Spleen (tissue), 7 donors: ENCODE measurements at regions not wholly inside any gene's neighbourhood (a gene's known extent, or its start where the extent isn't known, plus 50 kb on each side); places are given as distances from the start of the nearest gene placed in this dataset.
A peak's percentile ranks its signal among the peaks of the same experiment; 100 is the strongest.

Source experiments
- CTCF ChIP-seq, 11 experiments: fragments of 200-600 bp in 7 of 11; fragments of 450-650 bp in 4 of 11; sonication (generic) in 4 of 11; IDR thresholded peaks in 8 of 11; conservative IDR thresholded peaks in 3 of 11; 1 replicate in 7 of 11; 2 replicates in 4 of 11; pipeline versions ENCODE4 v1.4.0 to v1.8.0; 2016 to 2021; ENCODE audit warnings: antibody characterized with exemption in 11 of 11, inconsistent platforms in 4 of 11, mild to moderate bottlenecking in 1 of 11
- POLR2A ChIP-seq, 3 donors: fragments of 450-650 bp; IDR thresholded peaks; one replicate each; pipeline ENCODE4 v1.5.1; 2017; ENCODE audit warnings: antibody characterized with exemption in 3 of 3, mild to moderate bottlenecking in 1 of 3
- POLR2AphosphoS5 ChIP-seq, 3 donors: sonication (generic); formaldehyde crosslinking; IDR thresholded peaks; one replicate each; pipeline ENCODE4 v1.5.1; 2017; ENCODE audit warnings: antibody characterized with exemption in 3 of 3
- donor health status: DM: no; HTN: no; CAD: no; lungs with moderate emphysema.
- donor health status: DM: no; HTN: no; CAD: no.
- donor health status: DM: no; HTN: no; CAD: no.

GRCh38 chr11:116691771-116692177 is 81.0 kb downstream of the BUD13 start:
- TF ChIP-seq CTCF (IDR thresholded peaks at IDR 0.05 in 8 of 11, conservative IDR thresholded peaks at IDR 0.05 in 3 of 11) (peak; percentile 61 to 85 (median 81)), POLR2A (IDR thresholded peaks at IDR 0.05) (no peak), POLR2AphosphoS5 (IDR thresholded peaks at IDR 0.05) (no peak)
